ENCODE measurements at regions not wholly inside any gene's neighbourhood (a gene's known extent, or its start where the extent isn't known, plus 50 kb on each side); places are given as distances from the start of the nearest gene placed in this dataset.

GRCh38 chr12:95358111-95359083 is 115.6 kb upstream of the METAP2 start:
- DNase-seq (ENCODE audit: low spot score) (no peak), ATAC-seq (no peak)
- POLR2A ChIA-PET: no interaction called here
- Mint-ChIP-seq H3K27me3 (ENCODE audit: low read depth) (no peaks in the 10 kb centered on the region), H3K4me3 (no peak overlapping the region), H3K9me3 (no peaks in the 10 kb centered on the region), H3K4me1 (peaks cover 11% of the 10 kb centered on the region), H3K36me3 (no peaks in the 10 kb centered on the region), H3K27ac (no peak overlapping the region; the same call in 1 of the 2 replicates)
- CTCF ChIA-PET: interaction anchor here (0.6 to 1.9 kb wide), 2 partner anchors 164 to 176 kb away, joined by 4 to 5 read pairs; no protein-coding TSS in a partner anchor
- TF ChIP-seq ZNF281 (CRISPR knock-in tag; IDR thresholded peaks at IDR 0.05): no peak
- no peak for TF ChIP-seq FOXK1 (CRISPR knock-in tag; IDR thresholded peaks at IDR 0.05)
- no peak for TF ChIP-seq ZNF423 (CRISPR knock-in tag; IDR thresholded peaks at IDR 0.05)
- no peak for TF ChIP-seq ZNF416 (CRISPR knock-in tag; IDR thresholded peaks at IDR 0.05)
- TF ChIP-seq, protein P1, sequence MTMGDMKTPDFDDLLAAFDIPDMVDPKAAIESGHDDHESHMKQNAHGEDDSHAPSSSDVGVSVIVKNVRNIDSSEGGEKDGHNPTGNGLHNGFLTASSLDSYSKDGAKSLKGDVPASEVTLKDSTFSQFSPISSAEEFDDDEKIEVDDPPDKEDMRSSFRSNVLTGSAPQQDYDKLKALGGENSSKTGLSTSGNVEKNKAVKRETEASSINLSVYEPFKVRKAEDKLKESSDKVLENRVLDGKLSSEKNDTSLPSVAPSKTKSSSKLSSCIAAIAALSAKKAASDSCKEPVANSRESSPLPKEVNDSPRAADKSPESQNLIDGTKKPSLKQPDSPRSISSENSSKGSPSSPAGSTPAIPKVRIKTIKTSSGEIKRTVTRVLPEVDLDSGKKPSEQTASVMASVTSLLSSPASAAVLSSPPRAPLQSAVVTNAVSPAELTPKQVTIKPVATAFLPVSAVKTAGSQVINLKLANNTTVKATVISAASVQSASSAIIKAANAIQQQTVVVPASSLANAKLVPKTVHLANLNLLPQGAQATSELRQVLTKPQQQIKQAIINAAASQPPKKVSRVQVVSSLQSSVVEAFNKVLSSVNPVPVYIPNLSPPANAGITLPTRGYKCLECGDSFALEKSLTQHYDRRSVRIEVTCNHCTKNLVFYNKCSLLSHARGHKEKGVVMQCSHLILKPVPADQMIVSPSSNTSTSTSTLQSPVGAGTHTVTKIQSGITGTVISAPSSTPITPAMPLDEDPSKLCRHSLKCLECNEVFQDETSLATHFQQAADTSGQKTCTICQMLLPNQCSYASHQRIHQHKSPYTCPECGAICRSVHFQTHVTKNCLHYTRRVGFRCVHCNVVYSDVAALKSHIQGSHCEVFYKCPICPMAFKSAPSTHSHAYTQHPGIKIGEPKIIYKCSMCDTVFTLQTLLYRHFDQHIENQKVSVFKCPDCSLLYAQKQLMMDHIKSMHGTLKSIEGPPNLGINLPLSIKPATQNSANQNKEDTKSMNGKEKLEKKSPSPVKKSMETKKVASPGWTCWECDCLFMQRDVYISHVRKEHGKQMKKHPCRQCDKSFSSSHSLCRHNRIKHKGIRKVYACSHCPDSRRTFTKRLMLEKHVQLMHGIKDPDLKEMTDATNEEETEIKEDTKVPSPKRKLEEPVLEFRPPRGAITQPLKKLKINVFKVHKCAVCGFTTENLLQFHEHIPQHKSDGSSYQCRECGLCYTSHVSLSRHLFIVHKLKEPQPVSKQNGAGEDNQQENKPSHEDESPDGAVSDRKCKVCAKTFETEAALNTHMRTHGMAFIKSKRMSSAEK (CRISPR knock-in tag; IDR thresholded peaks at IDR 0.05; ENCODE audit: borderline replicate concordance): no peak
- TF ChIP-seq, protein P2, sequence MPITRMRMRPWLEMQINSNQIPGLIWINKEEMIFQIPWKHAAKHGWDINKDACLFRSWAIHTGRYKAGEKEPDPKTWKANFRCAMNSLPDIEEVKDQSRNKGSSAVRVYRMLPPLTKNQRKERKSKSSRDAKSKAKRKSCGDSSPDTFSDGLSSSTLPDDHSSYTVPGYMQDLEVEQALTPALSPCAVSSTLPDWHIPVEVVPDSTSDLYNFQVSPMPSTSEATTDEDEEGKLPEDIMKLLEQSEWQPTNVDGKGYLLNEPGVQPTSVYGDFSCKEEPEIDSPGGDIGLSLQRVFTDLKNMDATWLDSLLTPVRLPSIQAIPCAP (CRISPR knock-in tag; IDR thresholded peaks at IDR 0.05): no peak
- no peak for TF ChIP-seq GABPB1 (CRISPR knock-in tag; IDR thresholded peaks at IDR 0.05)
- no peak for TF ChIP-seq TEAD1 (CRISPR knock-in tag; IDR thresholded peaks at IDR 0.05)
- no peak for TF ChIP-seq ZNF138 (CRISPR knock-in tag; conservative IDR thresholded peaks at IDR 0.05)
- TF ChIP-seq FOXP4 (CRISPR knock-in tag; IDR thresholded peaks at IDR 0.05): no peak
- no peak for TF ChIP-seq TEAD4 (CRISPR knock-in tag; IDR thresholded peaks at IDR 0.05)
- TF ChIP-seq, protein P3, sequence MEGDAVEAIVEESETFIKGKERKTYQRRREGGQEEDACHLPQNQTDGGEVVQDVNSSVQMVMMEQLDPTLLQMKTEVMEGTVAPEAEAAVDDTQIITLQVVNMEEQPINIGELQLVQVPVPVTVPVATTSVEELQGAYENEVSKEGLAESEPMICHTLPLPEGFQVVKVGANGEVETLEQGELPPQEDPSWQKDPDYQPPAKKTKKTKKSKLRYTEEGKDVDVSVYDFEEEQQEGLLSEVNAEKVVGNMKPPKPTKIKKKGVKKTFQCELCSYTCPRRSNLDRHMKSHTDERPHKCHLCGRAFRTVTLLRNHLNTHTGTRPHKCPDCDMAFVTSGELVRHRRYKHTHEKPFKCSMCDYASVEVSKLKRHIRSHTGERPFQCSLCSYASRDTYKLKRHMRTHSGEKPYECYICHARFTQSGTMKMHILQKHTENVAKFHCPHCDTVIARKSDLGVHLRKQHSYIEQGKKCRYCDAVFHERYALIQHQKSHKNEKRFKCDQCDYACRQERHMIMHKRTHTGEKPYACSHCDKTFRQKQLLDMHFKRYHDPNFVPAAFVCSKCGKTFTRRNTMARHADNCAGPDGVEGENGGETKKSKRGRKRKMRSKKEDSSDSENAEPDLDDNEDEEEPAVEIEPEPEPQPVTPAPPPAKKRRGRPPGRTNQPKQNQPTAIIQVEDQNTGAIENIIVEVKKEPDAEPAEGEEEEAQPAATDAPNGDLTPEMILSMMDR (IDR thresholded peaks at IDR 0.05): no peak
- no peak for TF ChIP-seq ZNF232 (CRISPR knock-in tag; IDR thresholded peaks at IDR 0.05)
- TF ChIP-seq, protein P4, sequence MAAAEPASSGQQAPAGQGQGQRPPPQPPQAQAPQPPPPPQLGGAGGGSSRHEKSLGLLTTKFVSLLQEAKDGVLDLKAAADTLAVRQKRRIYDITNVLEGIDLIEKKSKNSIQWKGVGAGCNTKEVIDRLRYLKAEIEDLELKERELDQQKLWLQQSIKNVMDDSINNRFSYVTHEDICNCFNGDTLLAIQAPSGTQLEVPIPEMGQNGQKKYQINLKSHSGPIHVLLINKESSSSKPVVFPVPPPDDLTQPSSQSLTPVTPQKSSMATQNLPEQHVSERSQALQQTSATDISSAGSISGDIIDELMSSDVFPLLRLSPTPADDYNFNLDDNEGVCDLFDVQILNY (CRISPR knock-in tag; IDR thresholded peaks at IDR 0.05): no peak
- TF ChIP-seq ELF4 (CRISPR knock-in tag; IDR thresholded peaks at IDR 0.05; ENCODE audit: low read depth): no peak
- no peak for TF ChIP-seq ERG (CRISPR knock-in tag; IDR thresholded peaks at IDR 0.05)
- TF ChIP-seq USF1 (CRISPR knock-in tag; IDR thresholded peaks at IDR 0.05): no peak

All from WTC11 (cell line).